MM.1S (cell line): ENCODE measurements at regions not wholly inside any gene's neighbourhood (a gene's known extent, or its start where the extent isn't known, plus 50 kb on each side); places are given as distances from the start of the nearest gene placed in this dataset.

Experiments used
- CTCF ChIP-seq: fragments of 300-600 bp; sonication (generic); IDR thresholded peaks from 2 replicates; pipeline ENCODE4 v1.5.1; 2016; ENCODE audit warnings: antibody characterized with exemption, low read length, mixed read lengths
- EZH2 ChIP-seq: fragments of 300-600 bp; sonication (generic); optimal IDR thresholded peaks from 2 replicates; pipeline ENCODE3; 2017; ENCODE audit warnings: low read depth, mild to moderate bottlenecking, antibody characterized with exemption, low read length, mixed read lengths

GRCh38 chr10:4587466-4587865 is 238.5 kb upstream of the AKR1E2 start:
- TF ChIP-seq CTCF (no peak), EZH2 (no peak)
